ENCODE measurements at regions not wholly inside any gene's neighbourhood (a gene's known extent, or its start where the extent isn't known, plus 50 kb on each side); places are given as distances from the start of the nearest gene placed in this dataset.

GRCh38 chr22:46031557-46031956, 54.6 kb upstream of the WNT7B start:
- TF ChIP-seq POLR2A (IDR thresholded peaks at IDR 0.05) (no peak), CTCF (IDR thresholded peaks at IDR 0.05) (no peak), EP300 (IDR thresholded peaks at IDR 0.05) (no peak)
